ENCODE measurements at regions not wholly inside any gene's neighbourhood (a gene's known extent, or its start where the extent isn't known, plus 50 kb on each side); places are given as distances from the start of the nearest gene placed in this dataset.

- ATAC-seq (no peak), DNase-seq (no peak)
- intact Hi-C loops (cut with micrococcal nuclease): no loop called here
- no peak overlapping the region for H3K9ac ChIP-seq (ENCODE audit: low read length)
- H4K20me1 ChIP-seq (ENCODE audit: low read length): no peaks in the 10 kb centered on the region
- no TSS peak for BruUV-seq (replicated peaks)
- H3K79me2 ChIP-seq (ENCODE audit: low read length): no peaks in the 10 kb centered on the region
- ChIA-PET CTCF (no interaction called here), POLR2A (ENCODE audit: unreplicated experiment) (interaction anchor here (0.6 kb wide), 1 partner anchor 26 kb away, joined by 4 read pairs; no protein-coding TSS in a partner anchor)
- H3K4me2 ChIP-seq (ENCODE audit: low read length): no peak overlapping the region
- no peak for TF ChIP-seq EZH2phosphoT487 (IDR thresholded peaks at IDR 0.05; ENCODE audit: borderline replicate concordance, low read length)
- TF ChIP-seq EZH2 (IDR thresholded peaks at IDR 0.05; ENCODE audit: low read length, unreplicated experiment): no peak
- TF ChIP-seq CTCF (conservative IDR thresholded peaks at IDR 0.05; ENCODE audit: low read depth, low read length): no peak
- H3K36me3 ChIP-seq (ENCODE audit: low read depth, low read length): no peaks in the 10 kb centered on the region
- no peak overlapping the region for H3K27ac ChIP-seq (ENCODE audit: low read length)
- no peaks in the 10 kb centered on the region for H3K4me1 ChIP-seq (ENCODE audit: insufficient read depth, low read length)
- H3F3A ChIP-seq (ENCODE audit: low read length, unreplicated experiment): no peaks in the 10 kb centered on the region
- no peak overlapping the region for H3K4me3 ChIP-seq (ENCODE audit: low read length)
- no peak overlapping the region for H2AFZ ChIP-seq (ENCODE audit: low read length)
- no peaks in the 10 kb centered on the region for H3K9me2 ChIP-seq (replicated peaks; ENCODE audit: low read length)
- no peaks in the 10 kb centered on the region for H3K9me3 ChIP-seq (ENCODE audit: low read length)
- H3K27me3 ChIP-seq (ENCODE audit: low read length): no peaks in the 10 kb centered on the region
Observed at GRCh38 chr5:126220725-126221124, 202.5 kb upstream of the GRAMD2B start.

GRCh38 chr5:126228934-126229333, 194.3 kb upstream of the GRAMD2B start:
- no peak for TF ChIP-seq EZH2 (IDR thresholded peaks at IDR 0.05; ENCODE audit: low read length, unreplicated experiment)
- TF ChIP-seq EZH2phosphoT487 (IDR thresholded peaks at IDR 0.05; ENCODE audit: borderline replicate concordance, low read length): no peak
- TF ChIP-seq CTCF (conservative IDR thresholded peaks at IDR 0.05; ENCODE audit: low read depth, low read length): no peak
- POLR2A ChIA-PET (ENCODE audit: unreplicated experiment): no interaction called here
- DNase-seq (no peak), ATAC-seq (no peak)
- Histone ChIP-seq H3K9ac (ENCODE audit: low read length) (no peak overlapping the region), H3K9me2 (replicated peaks; ENCODE audit: low read length) (no peaks in the 10 kb centered on the region), H3K27me3 (ENCODE audit: low read length) (no peaks in the 10 kb centered on the region), H3F3A (ENCODE audit: low read length, unreplicated experiment) (no peaks in the 10 kb centered on the region), H3K4me1 (ENCODE audit: insufficient read depth, low read length) (no peaks in the 10 kb centered on the region), H3K27ac (ENCODE audit: low read length) (no peak overlapping the region), H3K9me3 (ENCODE audit: low read length) (no peaks in the 10 kb centered on the region), H3K4me2 (ENCODE audit: low read length) (no peak overlapping the region), H3K79me2 (ENCODE audit: low read length) (no peaks in the 10 kb centered on the region), H3K36me3 (ENCODE audit: low read depth, low read length) (no peaks in the 10 kb centered on the region), H3K4me3 (ENCODE audit: low read length) (no peak overlapping the region), H4K20me1 (ENCODE audit: low read length) (no peaks in the 10 kb centered on the region), H2AFZ (ENCODE audit: low read length) (no peak overlapping the region)
- no TSS peak for BruUV-seq (replicated peaks)
- intact Hi-C loops (cut with micrococcal nuclease): no loop called here
- CTCF ChIA-PET: no interaction called here

- TF ChIP-seq EZH2 (IDR thresholded peaks at IDR 0.05; ENCODE audit: low read length, unreplicated experiment): no peak
- no peak for TF ChIP-seq EZH2phosphoT487 (IDR thresholded peaks at IDR 0.05; ENCODE audit: borderline replicate concordance, low read length)
- TF ChIP-seq CTCF (conservative IDR thresholded peaks at IDR 0.05; ENCODE audit: low read depth, low read length): no peak
- BruUV-seq (replicated peaks): no TSS peak
- intact Hi-C loops (cut with micrococcal nuclease): loop anchor here (10.0 kb wide), 1 partner anchor 102 kb away; no protein-coding TSS in a partner anchor
Observed at GRCh38 chr5:126233256-126233655, 190.0 kb upstream of the GRAMD2B start.

More at GRCh38 chr5:126233256-126233655, 190.0 kb upstream of the GRAMD2B start:
- ChIA-PET POLR2A (ENCODE audit: unreplicated experiment) (no interaction called here), CTCF (no interaction called here)
- H3K9ac ChIP-seq (ENCODE audit: low read length): no peak overlapping the region
- no peaks in the 10 kb centered on the region for H3K79me2 ChIP-seq (ENCODE audit: low read length)
- H2AFZ ChIP-seq (ENCODE audit: low read length): no peak overlapping the region
- no peaks in the 10 kb centered on the region for H3K27me3 ChIP-seq (ENCODE audit: low read length)
- no peaks in the 10 kb centered on the region for H4K20me1 ChIP-seq (ENCODE audit: low read length)
- H3K36me3 ChIP-seq (ENCODE audit: low read depth, low read length): no peaks in the 10 kb centered on the region
- H3K9me2 ChIP-seq (replicated peaks; ENCODE audit: low read length): no peaks in the 10 kb centered on the region
- H3K4me1 ChIP-seq (ENCODE audit: insufficient read depth, low read length): no peaks in the 10 kb centered on the region; the same call in 1 of the 2 replicates
- ATAC-seq: no peak
- H3K4me3 ChIP-seq (ENCODE audit: low read length): no peak overlapping the region
- H3K9me3 ChIP-seq (ENCODE audit: low read length): no peaks in the 10 kb centered on the region
- no peak overlapping the region for H3K27ac ChIP-seq (ENCODE audit: low read length)
- H3K4me2 ChIP-seq (ENCODE audit: low read length): no peak overlapping the region
- no peak for DNase-seq
- H3F3A ChIP-seq (ENCODE audit: low read length, unreplicated experiment): no peaks in the 10 kb centered on the region
